ENCODE measurements at regions not wholly inside any gene's neighbourhood (a gene's known extent, or its start where the extent isn't known, plus 50 kb on each side); places are given as distances from the start of the nearest gene placed in this dataset.

DNA sequence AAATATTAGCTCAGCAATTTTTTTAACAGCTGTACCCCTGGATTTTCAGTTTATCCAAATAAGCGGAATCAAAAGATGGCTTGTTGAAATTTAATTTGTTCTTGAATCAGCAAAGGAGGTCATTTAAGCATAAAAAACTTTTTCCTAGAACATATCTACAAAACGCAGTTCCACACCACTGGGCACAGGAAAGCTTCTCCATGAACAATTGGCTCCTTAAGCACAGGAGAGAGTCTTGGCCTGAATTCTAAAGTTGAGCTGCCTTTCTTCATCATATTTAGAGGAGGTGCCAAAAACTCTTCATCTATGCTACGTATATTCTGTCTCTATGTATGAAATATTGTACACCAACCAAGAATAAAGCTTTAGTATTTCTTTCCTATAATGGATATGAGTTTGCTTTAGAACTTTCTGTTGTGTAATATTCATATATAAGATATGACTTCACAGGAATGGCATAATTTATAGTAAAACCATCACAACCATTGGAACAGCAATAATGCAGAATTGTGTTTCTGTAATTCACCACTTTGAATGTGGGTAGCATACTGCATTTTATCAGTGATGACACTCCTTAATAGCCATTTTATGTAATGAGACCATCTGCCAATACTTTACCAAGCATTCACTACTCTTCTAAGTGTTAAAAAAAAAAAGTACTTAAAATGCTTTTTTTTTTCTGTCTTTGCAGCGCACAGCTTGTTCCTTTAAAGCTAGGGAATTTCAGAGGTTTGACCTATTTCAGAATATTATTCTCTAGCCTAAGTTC is 263.7 kb downstream of the SLITRK6 start:
- no peak for DNase-seq

DNA sequence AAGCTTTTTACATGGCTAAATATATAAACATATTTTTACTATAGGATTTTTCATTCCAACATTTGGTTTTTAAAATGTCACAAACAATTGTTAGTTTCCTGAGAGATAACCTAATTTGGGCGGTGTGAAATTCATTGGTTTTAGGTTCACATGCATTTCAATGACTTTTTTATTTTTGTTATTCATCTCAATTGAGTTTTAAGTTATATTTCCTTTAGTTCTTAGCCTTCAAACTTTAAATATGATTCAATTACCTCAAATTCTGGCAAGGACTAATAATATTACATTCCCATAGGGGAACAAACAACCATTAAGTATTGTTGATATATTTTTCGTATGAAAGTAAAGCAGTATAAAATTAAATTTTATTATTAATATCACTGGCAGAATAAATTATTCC is 265.3 kb downstream of the SLITRK6 start:
- no peak for DNase-seq

DNA sequence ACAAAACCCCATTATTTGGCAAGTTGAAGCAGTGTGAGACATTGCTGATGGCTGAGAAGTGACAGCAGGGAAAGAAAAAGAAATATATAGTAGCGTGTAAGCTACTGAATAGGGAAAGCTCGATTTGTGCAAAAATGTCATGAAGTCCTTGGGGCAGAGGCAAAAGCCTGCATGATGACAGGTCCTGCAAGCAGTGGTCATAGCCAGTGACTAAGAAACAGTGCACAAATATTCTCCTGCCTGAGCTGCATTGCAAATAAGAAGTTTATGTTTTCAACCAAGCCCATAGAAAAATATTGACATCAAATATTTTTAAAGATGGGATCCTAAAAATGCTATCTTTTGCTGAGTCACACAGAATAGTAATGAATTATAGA is 270.0 kb downstream of the SLITRK6 start:
- DNase-seq = no peak

DNA sequence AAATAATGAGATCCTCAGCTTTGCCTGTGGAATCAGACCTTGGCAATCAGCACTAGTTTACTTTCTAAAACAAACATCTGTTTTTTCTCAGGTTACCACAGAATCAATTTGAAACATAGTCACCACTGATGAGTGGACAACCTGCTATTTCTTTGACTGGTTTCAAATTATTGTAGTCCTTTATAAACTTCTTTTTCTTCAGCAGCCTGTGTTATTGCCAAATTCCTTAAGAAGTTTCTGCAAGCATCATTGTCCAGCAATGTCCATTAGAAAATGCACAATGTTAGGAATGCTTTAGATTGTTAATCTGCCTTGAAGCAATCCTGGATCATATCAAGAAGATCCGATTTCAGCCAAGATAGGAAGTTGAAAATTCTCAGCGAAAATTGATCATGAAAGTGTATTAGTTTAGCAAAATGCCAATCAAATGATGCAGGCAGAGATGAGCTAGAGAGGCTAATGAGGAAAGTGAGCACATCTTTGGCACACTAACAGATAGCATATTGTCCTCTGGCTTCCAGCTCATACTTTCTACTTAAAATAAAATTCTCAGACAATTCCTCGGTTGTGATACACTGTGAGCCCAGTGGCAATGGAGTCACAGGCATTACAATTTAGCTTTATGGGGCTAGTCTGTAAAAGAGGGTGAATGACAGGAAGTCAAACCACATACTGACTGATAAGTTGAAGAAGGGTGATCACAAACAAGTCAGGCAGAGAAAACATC is 270.6 kb downstream of the SLITRK6 start:
- no peak for DNase-seq

DNA sequence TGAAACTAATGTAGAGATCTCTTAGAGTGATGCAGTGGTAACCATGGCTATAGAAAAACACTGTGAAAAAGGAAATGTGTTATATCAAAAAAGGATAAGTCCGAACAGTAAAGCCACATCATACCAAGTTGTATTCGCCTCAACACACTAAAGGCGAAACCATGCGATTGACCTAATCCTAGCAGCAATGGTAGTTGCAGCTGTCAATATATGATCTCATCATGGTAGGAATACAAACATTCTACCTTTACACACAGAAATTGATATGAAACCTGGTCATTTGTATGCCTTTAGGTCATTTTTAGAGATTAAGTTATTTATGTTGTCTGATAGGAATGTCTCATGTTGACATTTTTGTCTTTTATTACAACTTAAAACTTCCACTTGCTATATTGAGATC is 271.9 kb downstream of the SLITRK6 start:
- DNase-seq = no peak

DNA sequence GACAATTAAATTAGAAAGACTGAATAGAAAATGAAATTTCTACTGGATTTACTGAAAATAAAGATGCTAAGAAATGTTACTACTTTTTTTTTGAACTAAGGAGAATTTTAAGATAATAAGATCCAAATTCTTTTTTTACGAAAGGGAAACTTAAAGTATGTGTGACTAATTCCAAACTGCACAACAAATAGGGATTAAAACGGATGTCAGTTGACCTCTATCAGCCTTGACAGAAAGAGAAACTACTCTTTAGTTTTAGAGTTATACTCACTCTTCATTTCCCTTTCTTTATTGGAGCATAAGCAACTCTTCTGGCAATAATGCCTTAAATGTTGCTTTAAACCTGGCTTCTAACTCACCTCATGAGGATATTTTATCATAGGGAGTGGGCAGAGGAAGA is 273.8 kb downstream of the SLITRK6 start:
- DNase-seq = no peak

DNA sequence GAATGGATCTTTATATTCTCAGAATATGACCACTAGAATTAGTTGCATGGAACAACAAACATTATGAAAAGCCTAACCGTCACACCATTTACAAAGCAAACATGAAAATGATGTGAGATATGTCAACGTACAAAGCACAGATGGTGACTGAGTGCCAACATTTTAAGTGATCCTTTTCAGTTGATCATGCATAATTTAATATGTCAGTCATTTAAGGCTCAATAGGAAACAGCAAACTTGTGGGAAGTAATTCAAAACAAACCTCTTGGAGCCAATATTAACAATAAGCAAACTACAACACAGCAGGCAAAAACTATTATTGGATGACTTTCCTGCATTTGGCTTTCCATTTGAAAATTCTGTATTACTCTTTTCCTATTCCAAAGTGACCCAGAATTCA is 277.6 kb downstream of the SLITRK6 start:
- DNase-seq = no peak

DNA sequence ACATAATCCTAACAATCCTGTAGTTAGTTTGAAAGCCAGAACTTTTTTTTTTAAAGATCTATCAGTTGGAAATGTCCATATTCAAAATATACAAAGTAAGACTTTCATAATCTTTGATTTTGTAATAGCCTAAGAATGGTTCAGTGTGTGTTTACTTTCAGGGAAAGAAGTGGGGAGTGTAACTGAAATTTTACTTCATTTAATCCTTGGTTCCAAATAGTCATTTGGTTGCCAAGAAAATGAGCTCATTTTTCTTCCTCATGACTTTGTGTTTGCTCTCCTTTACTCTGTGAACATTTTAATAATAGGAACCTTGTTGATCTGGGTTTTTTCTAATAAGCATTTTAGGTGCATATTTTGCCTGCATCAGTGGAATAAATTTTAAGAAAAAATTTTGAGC is 278.8 kb downstream of the SLITRK6 start:
- DNase-seq = no peak

DNA sequence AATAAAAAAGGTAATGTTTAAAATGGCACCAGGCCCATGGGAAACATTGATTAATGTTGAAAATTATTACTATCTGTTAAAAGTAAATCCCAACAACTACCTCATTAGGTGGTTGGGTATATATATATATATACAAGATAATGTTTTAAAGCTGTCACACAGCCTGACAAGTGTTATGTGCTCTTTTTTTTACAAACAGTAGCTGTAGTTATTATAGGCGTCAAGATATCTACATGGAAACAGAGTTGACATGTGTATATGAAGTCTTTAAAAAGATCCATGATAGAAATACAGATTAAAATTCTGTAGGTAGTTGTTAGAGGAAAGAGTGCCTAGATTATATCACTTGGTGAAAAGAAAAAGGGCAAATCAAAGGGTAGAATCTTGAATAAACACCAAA is 279.9 kb downstream of the SLITRK6 start:
- no peak for DNase-seq

DNA sequence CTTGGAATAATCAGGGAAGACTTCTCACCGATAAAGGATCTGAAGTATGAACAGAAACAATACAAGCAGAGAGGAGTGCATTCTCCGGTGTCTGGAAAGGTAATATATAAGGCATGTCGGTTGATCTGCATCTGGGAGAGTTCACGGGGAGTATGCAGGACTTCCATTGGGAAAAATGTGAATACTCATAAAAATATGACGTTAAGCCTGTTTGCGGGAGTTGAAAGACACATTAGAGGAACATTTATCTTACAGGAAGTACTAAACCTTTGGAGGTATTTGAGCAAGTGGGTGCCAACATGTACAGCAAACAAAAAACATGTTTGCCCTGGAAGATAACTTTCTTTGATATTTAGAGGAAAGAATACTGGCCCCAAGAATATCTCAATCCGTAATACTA is 286.8 kb downstream of the SLITRK6 start:
- DNase-seq = no peak

DNA sequence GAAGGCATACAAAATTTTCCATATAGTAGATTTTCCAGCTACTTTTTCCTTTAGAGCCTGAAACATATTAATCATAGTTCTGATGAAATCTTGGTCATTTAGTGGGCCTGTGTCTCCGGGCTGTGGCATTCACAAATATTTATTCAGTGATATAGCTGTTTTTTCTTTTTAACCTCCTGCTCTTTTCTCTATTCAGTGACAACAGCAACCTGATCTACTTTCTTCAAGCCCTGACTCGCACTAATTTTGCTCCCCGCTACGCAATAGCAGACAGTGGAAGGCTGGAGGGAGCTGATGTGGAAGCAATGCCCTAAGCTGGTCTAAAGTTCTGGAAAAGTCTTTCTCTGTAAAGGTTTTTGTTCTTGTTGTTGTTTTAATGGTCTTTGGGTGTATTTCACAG is 289.7 kb downstream of the SLITRK6 start:
- no peak for DNase-seq

DNA sequence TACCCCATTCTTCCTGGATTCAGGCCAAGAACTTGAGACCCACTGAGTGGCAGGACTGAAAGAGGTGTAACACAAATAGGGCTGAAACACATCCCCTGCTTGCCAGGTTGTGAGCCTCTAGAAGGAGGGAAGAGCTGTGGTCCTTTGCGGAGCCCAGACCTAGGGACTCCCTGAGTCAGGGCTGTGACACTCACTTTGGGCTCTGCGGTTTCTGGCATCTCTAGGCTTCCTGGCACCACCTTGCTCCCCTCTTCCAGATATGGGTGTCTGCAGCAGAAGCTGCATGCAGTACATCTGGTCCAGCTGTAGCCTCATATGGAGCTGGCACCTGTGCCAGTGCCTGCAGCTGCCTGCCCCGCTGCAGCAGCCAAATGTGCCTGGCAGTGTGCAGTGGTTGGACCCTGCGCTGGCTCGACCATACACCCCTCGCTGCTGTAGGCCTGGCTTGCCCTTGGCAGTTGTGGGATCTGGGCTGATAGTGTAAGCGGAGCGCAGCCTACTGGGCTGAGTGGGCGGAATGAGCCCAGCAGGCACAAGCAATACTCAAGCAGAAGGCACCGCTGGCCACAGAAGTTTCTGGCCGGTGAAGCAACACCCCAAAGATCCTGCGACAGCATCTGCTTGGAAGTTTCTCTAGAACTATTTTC is 290.4 kb downstream of the SLITRK6 start:
- DNase-seq = no peak

DNA sequence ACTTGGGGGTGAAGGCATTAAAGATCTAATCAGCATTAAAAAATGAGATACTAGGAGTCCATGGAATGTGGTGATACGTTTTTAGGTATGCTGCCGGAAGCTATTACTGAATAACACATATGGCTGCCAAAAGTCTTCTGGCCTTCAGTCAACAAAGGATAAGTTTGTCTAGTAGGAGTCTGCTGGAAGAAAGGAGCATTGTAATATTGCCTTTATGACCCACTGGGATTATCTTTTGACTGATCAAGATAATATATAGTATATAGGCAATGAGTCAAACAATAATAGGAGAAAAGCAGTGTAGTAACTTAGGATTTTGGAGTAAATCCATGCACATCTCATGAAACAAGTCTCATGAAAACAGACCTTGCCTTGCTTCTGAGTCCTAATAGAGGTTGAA is 295.4 kb downstream of the SLITRK6 start:
- DNase-seq = no peak

DNA sequence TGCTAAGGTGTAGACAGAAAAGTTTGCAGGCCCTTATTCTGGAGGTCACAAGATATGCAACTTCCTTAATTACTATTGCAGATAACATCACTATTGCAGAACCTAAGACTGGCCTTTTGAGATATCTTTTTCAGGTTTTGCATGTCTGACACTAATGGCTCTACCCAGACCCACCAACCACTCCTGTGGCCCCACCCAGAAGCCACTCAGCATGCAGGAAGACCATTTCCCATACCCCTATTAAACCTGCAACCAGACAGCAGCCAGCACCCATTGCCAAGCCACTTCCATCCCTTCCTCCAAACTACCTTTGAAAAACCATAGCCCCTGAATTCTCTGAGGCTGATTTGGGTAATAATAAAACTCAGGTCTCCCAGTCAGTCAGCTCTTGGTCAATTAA is 297.6 kb downstream of the SLITRK6 start:
- DNase-seq = no peak

DNA sequence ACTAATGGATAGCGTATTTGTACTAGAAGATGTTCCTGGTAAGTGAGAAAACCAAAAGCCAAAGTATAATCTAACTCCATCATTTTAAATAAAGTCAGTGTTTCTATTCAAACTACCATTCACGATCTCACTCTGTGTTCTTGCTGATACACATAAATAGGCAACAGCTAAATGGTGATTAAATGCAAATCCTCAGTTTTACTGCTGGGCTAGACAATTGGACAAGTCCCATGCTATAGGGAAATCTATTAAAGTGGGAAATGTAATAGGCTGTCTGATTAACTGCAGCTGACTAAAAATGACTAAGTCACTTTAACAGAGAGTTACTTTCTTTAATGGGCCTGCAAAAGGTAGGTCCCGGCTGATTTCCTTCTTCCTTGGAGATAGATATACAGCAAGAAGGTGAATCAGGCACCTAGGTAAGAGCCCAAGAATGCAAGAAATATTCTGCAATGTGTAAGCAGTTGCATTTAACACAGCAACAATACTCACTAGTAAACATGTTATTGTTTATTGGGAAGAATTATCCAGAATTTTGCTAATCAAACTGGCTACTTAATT is 298.4 kb downstream of the SLITRK6 start:
- no peak for DNase-seq

DNA sequence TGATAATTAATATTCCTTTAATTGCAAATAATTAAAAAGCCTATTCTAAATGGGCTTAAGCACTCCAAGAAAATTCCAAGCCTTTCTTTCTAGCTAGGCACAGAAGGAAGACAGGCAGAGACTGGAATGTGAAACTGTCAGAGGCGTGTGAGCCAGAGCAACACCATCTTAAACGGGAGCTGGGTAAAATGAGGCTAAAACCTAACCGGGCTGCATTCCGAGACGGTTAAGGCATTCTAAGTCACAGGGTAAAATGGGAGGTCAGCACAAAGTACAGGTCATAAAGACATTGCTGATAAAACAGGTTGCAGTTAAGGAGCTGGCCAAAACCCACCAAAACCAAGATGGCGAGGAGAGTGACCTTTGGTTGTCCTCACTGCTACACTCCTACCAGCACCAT is 300.4 kb downstream of the SLITRK6 start:
- no peak for DNase-seq

DNA sequence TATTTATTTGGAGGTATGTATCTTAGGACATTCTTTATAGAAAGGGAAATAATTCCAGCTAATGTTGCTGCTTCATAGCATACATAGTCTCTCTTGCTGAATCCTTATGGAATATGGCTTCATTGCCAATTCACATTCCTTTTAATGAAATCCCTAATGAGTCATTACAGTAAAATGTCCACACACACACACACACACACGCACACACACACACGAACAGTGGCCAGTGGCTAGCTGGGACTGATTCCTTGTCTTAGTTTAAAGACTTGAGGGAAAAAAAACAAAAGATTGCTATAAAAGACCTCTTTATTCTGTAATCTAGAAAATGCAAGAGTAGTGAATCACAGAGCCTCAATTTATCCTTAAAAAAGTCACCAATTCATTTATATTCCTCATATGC is 301.6 kb downstream of the SLITRK6 start:
- no peak for DNase-seq

DNA sequence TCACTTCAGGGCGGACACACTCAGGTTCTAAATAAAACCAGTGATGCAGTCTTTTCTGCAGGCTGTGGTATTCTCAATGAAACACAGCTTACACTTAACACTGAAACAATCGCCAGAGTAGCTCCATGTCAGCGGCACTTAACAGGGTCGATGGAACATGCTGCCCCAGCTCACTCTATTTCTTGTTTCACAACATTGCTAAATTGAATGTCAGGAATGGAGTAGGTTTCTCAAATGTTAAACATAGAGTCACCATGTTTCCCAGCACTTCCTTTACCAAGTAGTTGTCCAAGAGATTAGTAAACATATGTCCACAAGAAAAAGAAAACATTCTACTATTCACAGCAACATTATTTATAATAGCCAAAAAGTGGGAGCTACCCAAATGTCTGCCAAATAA is 306.9 kb downstream of the SLITRK6 start:
- DNase-seq = no peak

DNA sequence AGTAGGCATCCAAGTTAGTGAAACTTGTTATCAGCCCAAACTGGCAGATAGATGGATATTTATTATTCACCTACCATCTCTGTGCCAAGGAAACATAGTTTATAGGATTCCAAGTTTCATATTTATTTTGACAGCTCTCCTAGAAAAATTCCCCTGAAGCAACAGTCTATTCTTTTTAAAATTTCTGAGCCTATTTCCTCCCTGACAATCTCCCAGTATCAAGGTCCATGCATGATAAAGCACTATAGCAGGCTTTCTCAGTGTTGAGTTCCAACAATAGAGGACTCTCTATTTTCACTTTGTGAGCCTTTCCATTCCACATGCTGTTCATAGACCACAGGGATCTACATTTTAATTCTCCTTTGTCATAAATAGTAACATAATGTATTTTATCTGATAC is 312.6 kb downstream of the SLITRK6 start:
- no peak for DNase-seq

DNA sequence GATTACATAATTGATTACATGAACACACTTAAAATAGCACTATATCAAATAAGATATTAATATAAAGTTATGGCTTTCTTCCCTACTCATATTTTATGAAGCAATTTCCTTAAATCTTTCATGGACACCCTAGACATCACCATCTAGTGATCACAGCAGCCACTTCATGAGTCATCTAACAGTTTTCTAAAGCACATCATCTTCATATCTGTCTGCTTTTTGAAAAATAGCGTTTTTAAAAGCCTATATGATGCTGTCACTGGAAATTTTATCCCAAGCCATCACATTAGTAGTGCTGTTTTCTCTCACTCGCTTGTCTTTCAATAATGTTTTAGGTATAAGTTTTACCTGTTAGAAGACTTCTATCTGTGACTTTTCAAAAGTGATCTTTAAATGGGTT is 326.1 kb downstream of the SLITRK6 start:
- no peak for DNase-seq

DNA sequence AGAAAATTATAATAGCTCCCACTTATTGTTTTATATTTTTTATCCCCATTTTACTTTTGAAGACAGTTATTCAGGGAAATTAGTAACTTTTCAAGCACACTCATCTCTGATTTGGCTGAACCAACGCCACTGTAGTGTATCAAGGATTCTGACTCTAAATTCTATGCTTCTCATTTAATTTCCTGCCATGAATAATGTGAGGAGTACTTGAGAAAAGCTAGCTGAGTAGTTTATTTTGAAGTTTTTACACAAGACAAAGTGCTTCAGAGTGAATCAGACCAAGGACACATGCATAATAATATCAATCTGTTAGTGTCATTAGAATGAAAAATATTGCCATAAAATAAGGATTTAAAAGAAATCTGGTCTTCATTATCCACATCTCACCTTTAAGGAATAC is 329.9 kb downstream of the SLITRK6 start:
- no peak for DNase-seq

DNA sequence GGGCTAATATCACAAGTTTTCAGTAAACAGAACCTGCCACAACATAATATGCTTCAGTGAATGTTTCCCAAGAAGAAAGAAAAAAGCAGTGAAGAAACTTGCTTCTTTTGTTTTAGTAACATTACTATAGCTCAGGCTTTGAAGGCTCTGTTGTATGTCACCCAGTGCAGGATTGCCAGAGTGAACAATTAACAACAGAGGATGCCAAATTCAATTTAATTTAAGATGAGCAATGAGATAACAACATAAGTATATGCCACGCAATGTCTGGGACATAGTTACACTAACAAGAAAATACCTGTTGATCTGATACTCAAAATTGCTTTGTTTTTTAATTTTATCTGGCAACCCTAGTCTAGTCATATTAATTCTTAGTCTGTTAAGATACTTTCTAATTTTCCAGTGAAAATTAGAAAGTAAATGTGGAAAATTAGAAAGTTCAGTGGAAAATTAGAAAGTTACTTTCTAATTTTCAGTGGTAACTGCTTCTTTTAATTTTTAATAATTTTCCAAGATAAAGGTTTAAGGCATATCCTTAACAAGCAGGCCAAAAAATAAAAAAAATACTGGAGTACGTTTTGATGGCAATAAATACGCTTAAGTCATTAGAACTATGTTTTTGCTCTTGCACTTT is 336.3 kb downstream of the SLITRK6 start:
- DNase-seq = no peak

DNA sequence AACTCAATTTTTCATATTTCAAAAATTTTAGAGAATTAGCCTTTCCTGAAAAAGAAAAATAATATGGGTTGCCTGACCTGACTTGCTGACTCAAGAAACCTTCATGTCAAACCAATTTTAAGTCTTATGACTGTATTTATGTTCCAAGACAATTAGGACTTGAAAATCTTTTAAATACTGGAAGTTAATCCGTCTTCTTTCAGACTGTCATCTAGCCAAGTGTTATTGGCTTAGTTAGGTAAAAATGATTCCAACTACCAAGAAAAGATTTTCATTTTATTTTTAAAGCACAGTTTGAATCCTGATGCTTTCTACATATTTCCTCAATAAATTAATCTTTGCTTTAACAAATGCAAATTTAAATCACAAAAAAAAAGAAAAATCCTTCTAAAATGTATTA is 337.6 kb downstream of the SLITRK6 start:
- no peak for DNase-seq

DNA sequence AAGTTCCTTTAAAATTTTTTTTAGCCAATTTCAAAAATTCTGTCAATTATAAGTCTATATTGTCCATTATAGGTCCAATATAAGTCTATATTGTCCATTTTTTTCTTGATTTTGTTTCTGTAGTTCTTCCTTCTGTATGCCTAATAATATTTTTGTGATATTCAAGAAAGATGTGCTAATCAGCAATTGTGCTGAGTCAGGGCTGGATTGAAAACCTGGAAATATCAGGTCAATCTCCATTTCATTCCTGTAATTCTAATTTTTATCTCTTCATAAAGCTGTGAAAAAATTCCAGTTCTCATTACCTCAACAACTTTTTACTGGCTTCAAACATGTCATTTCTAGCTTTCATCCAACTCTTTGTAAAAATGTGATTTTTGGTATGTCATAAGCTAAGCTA is 353.7 kb downstream of the SLITRK6 start:
- DNase-seq = no peak
